ENCODE measurements at regions not wholly inside any gene's neighbourhood (a gene's known extent, or its start where the extent isn't known, plus 50 kb on each side); places are given as distances from the start of the nearest gene placed in this dataset.

GRCh38 chr13:84651288-84651687 is 769.0 kb upstream of the SLITRK1 start:
- no peak for TF ChIP-seq POLR2A (IDR thresholded peaks at IDR 0.05; ENCODE audit: low read length)
- TF ChIP-seq GATA1 (IDR thresholded peaks at IDR 0.05; ENCODE audit: low read depth, low read length): no peak
- no peak for DNase-seq

- no peak for TF ChIP-seq GATA1 (IDR thresholded peaks at IDR 0.05; ENCODE audit: low read depth, low read length)
- TF ChIP-seq POLR2A (IDR thresholded peaks at IDR 0.05; ENCODE audit: low read length): no peak
- DNase-seq: no peak
These were observed 767.6 kb upstream of the SLITRK1 start for GRCh38 chr13:84649853-84650252.

- DNase-seq: no peak
- TF ChIP-seq GATA1 (IDR thresholded peaks at IDR 0.05; ENCODE audit: low read depth, low read length): no peak
- no peak for TF ChIP-seq POLR2A (IDR thresholded peaks at IDR 0.05; ENCODE audit: low read length)
These were observed 765.9 kb upstream of the SLITRK1 start for GRCh38 chr13:84648069-84648640.

GRCh38 chr13:84646957-84647356 is 764.7 kb upstream of the SLITRK1 start:
- TF ChIP-seq GATA1 (IDR thresholded peaks at IDR 0.05; ENCODE audit: low read depth, low read length) (no peak), POLR2A (IDR thresholded peaks at IDR 0.05; ENCODE audit: low read length) (no peak)
- no peak for DNase-seq

- no peak for TF ChIP-seq POLR2A (IDR thresholded peaks at IDR 0.05; ENCODE audit: low read length)
- TF ChIP-seq GATA1 (IDR thresholded peaks at IDR 0.05; ENCODE audit: low read depth, low read length): no peak
- DNase-seq: no peak
These were observed 763.1 kb upstream of the SLITRK1 start for GRCh38 chr13:84645196-84646012.

GRCh38 chr13:84641491-84641890 is 759.2 kb upstream of the SLITRK1 start:
- no peak for DNase-seq
- TF ChIP-seq POLR2A (IDR thresholded peaks at IDR 0.05; ENCODE audit: low read length) (no peak), GATA1 (IDR thresholded peaks at IDR 0.05; ENCODE audit: low read depth, low read length) (no peak)

GRCh38 chr13:84640691-84641090 is 758.4 kb upstream of the SLITRK1 start:
- no peak for DNase-seq
- no peak for TF ChIP-seq GATA1 (IDR thresholded peaks at IDR 0.05; ENCODE audit: low read depth, low read length)
- no peak for TF ChIP-seq POLR2A (IDR thresholded peaks at IDR 0.05; ENCODE audit: low read length)

GRCh38 chr13:84630476-84630875 is 748.2 kb upstream of the SLITRK1 start:
- no peak for TF ChIP-seq POLR2A (IDR thresholded peaks at IDR 0.05; ENCODE audit: low read length)
- TF ChIP-seq GATA1 (IDR thresholded peaks at IDR 0.05; ENCODE audit: low read depth, low read length): no peak
- no peak for DNase-seq

GRCh38 chr13:84616864-84617263 is 734.6 kb upstream of the SLITRK1 start:
- no peak for DNase-seq
- no peak for TF ChIP-seq GATA1 (IDR thresholded peaks at IDR 0.05; ENCODE audit: low read depth, low read length)
- no peak for TF ChIP-seq POLR2A (IDR thresholded peaks at IDR 0.05; ENCODE audit: low read length)

- TF ChIP-seq GATA1 (IDR thresholded peaks at IDR 0.05; ENCODE audit: low read depth, low read length): no peak
- TF ChIP-seq POLR2A (IDR thresholded peaks at IDR 0.05; ENCODE audit: low read length): no peak
- DNase-seq: no peak
These were observed 727.4 kb upstream of the SLITRK1 start for GRCh38 chr13:84609716-84610115.

GRCh38 chr13:84607261-84608013 is 725.2 kb upstream of the SLITRK1 start:
- TF ChIP-seq POLR2A (IDR thresholded peaks at IDR 0.05; ENCODE audit: low read length): no peak
- no peak for TF ChIP-seq GATA1 (IDR thresholded peaks at IDR 0.05; ENCODE audit: low read depth, low read length)
- DNase-seq: no peak

- no peak for DNase-seq
- TF ChIP-seq POLR2A (IDR thresholded peaks at IDR 0.05; ENCODE audit: low read length) (no peak), GATA1 (IDR thresholded peaks at IDR 0.05; ENCODE audit: low read depth, low read length) (no peak)
These were observed 724.3 kb upstream of the SLITRK1 start for GRCh38 chr13:84606616-84607015.

GRCh38 chr13:84605927-84606326 is 723.7 kb upstream of the SLITRK1 start:
- DNase-seq: no peak
- TF ChIP-seq POLR2A (IDR thresholded peaks at IDR 0.05; ENCODE audit: low read length) (no peak), GATA1 (IDR thresholded peaks at IDR 0.05; ENCODE audit: low read depth, low read length) (no peak)

GRCh38 chr13:84591444-84591843 is 709.2 kb upstream of the SLITRK1 start:
- DNase-seq: no peak
- no peak for TF ChIP-seq GATA1 (IDR thresholded peaks at IDR 0.05; ENCODE audit: low read depth, low read length)
- TF ChIP-seq POLR2A (IDR thresholded peaks at IDR 0.05; ENCODE audit: low read length): no peak

All from erythroblast (primary cell).